ENCODE measurements at regions not wholly inside any gene's neighbourhood (a gene's known extent, or its start where the extent isn't known, plus 50 kb on each side); places are given as distances from the start of the nearest gene placed in this dataset.

DNA sequence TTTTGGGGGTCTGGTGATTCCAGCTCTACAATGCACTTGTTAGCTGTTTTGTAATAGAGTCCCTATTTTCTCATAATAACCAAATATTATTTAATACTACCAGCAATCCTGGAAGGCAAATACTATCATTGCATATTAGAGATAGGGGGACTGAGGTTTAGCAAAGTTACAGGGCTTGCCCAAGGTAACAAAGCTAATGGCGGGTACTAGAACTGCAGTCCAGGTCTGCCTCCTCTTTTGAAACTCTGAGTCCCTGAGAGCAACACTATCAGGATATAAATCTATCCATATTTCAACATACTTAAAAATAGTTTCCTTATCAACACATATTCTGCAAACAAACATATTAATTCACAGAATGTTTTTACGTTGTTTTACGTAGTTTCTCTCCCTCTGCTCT lies 235.5 kb upstream of the ACVR2A start:
- DNase-seq (ENCODE audit: low read depth in 1 of 2, low spot score in 1 of 2): no peak
- H3K27me3 ChIP-seq (ENCODE audit: insufficient read depth, poor library complexity, severe bottlenecking): no peaks in the 10 kb centered on the region
- H3K27ac ChIP-seq (replicated peaks): no peak overlapping the region
- TF ChIP-seq SPI1 (IDR thresholded peaks at IDR 0.05; ENCODE audit: borderline replicate concordance, low read depth) (no peak), GABPA (IDR thresholded peaks at IDR 0.05; ENCODE audit: low read depth) (no peak), POLR2AphosphoS5 (IDR thresholded peaks at IDR 0.05; ENCODE audit: low read depth) (no peak)
- TF ChIP-seq, protein P1, sequence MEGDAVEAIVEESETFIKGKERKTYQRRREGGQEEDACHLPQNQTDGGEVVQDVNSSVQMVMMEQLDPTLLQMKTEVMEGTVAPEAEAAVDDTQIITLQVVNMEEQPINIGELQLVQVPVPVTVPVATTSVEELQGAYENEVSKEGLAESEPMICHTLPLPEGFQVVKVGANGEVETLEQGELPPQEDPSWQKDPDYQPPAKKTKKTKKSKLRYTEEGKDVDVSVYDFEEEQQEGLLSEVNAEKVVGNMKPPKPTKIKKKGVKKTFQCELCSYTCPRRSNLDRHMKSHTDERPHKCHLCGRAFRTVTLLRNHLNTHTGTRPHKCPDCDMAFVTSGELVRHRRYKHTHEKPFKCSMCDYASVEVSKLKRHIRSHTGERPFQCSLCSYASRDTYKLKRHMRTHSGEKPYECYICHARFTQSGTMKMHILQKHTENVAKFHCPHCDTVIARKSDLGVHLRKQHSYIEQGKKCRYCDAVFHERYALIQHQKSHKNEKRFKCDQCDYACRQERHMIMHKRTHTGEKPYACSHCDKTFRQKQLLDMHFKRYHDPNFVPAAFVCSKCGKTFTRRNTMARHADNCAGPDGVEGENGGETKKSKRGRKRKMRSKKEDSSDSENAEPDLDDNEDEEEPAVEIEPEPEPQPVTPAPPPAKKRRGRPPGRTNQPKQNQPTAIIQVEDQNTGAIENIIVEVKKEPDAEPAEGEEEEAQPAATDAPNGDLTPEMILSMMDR (IDR thresholded peaks at IDR 0.05; ENCODE audit: insufficient read depth, low read length): no peak
- TF ChIP-seq, protein P2, sequence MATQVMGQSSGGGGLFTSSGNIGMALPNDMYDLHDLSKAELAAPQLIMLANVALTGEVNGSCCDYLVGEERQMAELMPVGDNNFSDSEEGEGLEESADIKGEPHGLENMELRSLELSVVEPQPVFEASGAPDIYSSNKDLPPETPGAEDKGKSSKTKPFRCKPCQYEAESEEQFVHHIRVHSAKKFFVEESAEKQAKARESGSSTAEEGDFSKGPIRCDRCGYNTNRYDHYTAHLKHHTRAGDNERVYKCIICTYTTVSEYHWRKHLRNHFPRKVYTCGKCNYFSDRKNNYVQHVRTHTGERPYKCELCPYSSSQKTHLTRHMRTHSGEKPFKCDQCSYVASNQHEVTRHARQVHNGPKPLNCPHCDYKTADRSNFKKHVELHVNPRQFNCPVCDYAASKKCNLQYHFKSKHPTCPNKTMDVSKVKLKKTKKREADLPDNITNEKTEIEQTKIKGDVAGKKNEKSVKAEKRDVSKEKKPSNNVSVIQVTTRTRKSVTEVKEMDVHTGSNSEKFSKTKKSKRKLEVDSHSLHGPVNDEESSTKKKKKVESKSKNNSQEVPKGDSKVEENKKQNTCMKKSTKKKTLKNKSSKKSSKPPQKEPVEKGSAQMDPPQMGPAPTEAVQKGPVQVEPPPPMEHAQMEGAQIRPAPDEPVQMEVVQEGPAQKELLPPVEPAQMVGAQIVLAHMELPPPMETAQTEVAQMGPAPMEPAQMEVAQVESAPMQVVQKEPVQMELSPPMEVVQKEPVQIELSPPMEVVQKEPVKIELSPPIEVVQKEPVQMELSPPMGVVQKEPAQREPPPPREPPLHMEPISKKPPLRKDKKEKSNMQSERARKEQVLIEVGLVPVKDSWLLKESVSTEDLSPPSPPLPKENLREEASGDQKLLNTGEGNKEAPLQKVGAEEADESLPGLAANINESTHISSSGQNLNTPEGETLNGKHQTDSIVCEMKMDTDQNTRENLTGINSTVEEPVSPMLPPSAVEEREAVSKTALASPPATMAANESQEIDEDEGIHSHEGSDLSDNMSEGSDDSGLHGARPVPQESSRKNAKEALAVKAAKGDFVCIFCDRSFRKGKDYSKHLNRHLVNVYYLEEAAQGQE (IDR thresholded peaks at IDR 0.05; ENCODE audit: insufficient replicate concordance, low read depth): no peak
- no peak overlapping the region for H3K4me3 ChIP-seq (replicated peaks; ENCODE audit: insufficient read depth, low read length)

DNA sequence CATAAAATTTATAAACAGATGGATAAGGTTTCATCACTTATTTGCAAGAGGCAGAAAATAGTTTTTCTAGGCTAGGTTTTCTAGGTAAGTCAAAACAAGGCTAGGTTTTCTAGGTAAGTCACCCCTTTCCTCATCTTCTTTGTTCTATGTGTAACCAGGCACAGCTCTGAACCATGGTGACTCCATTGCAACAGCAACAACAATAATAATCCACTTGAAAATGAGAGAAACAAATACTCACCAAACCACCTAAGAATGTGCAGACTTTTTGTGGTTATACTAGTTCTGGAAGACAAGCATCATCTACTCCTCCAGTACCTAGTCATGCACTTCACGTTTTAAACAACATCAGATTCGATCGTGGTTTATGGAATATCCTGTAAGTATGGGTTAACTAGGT lies 237.4 kb upstream of the ACVR2A start:
- no peak for DNase-seq (ENCODE audit: low read depth in 1 of 2, low spot score in 1 of 2)
- no peak overlapping the region for H3K27ac ChIP-seq (replicated peaks)
- H3K4me3 ChIP-seq (replicated peaks; ENCODE audit: insufficient read depth, low read length): no peak overlapping the region
- no peaks in the 10 kb centered on the region for H3K27me3 ChIP-seq (ENCODE audit: insufficient read depth, poor library complexity, severe bottlenecking)
- TF ChIP-seq, protein P2 (IDR thresholded peaks at IDR 0.05; ENCODE audit: insufficient replicate concordance, low read depth): no peak
- TF ChIP-seq POLR2AphosphoS5 (IDR thresholded peaks at IDR 0.05; ENCODE audit: low read depth) (no peak), SPI1 (IDR thresholded peaks at IDR 0.05; ENCODE audit: borderline replicate concordance, low read depth) (no peak), GABPA (IDR thresholded peaks at IDR 0.05; ENCODE audit: low read depth) (no peak)
- TF ChIP-seq, protein P1 (IDR thresholded peaks at IDR 0.05; ENCODE audit: insufficient read depth, low read length): no peak

GRCh38 chr2:147603876-147604275 lies 241.0 kb upstream of the ACVR2A start:
- DNase-seq (ENCODE audit: low read depth in 1 of 2, low spot score in 1 of 2): no peak
- H3K27me3 ChIP-seq (ENCODE audit: insufficient read depth, poor library complexity, severe bottlenecking): peaks cover 2% of the 10 kb centered on the region
- no peak overlapping the region for H3K27ac ChIP-seq (replicated peaks)
- H3K4me3 ChIP-seq (replicated peaks; ENCODE audit: insufficient read depth, low read length): no peak overlapping the region
- TF ChIP-seq, protein P2 (IDR thresholded peaks at IDR 0.05; ENCODE audit: insufficient replicate concordance, low read depth): no peak
- no peak for TF ChIP-seq GABPA (IDR thresholded peaks at IDR 0.05; ENCODE audit: low read depth)
- TF ChIP-seq, protein P1 (IDR thresholded peaks at IDR 0.05; ENCODE audit: insufficient read depth, low read length): no peak
- TF ChIP-seq SPI1 (IDR thresholded peaks at IDR 0.05; ENCODE audit: borderline replicate concordance, low read depth): no peak
- no peak for TF ChIP-seq POLR2AphosphoS5 (IDR thresholded peaks at IDR 0.05; ENCODE audit: low read depth)

Measured in HL-60 (cell line).